HCT116 (cell line): ENCODE measurements at regions not wholly inside any gene's neighbourhood (a gene's known extent, or its start where the extent isn't known, plus 50 kb on each side); places are given as distances from the start of the nearest gene placed in this dataset.

Experiments
- ATAC-seq: fragments of 200-7000 bp; cut with Tn5 transposase; 2 replicates; pipeline ENCODE4 v1.9.1; 2020; ENCODE audit warnings: mild to moderate bottlenecking, moderate library complexity
- BruUV-seq: library from RNA; stranded (reverse); fragments of 400-500 nt; replicated peaks from 2 replicates; lab custom pipeline; 2021; lab: Mats Ljungman, UMichigan
- CTCF ChIA-PET: fragments of 300-600 bp; sonication (Branson Sonifier 250); formaldehyde crosslinking; loops from one replicate; lab custom pipeline; 2021; ENCODE audit warnings: antibody characterized with exemption; lab: Charles Lee
- POLR2A ChIA-PET: fragments of 300-600, 350-600 bp; sonication (Branson Sonifier 250); formaldehyde crosslinking; loops from one replicate; lab custom pipeline; 2021; ENCODE audit warnings: antibody characterized with exemption; lab: Charles Lee
- RAD21 ChIA-PET, 2 experiments: fragments of 300-600 bp; sonication (Branson Sonifier 250); formaldehyde crosslinking; loops; one replicate each; lab custom pipeline; 2023; ENCODE audit warnings: low total read pairs in 2 of 2; ENCODE audit not compliant: uncharacterized antibody in 2 of 2, unreplicated experiment in 2 of 2, low non-redundant PET in 1 of 2; lab: Charles Lee
- DNase-seq: peaks from one replicate; pipeline ENCODE4 v3.0.0-alpha.2; 2010; ENCODE audit warnings: low read depth, low spot score
- H2AFZ ChIP-seq: fragments of 200-600 bp; shearing (Covaris generic), sonication (generic); 2 replicates; pipeline ENCODE4 v1.6.1; 2017; ENCODE audit warnings: low read depth, mixed run types, mixed read lengths, antibody characterized with exemption, low read length; ENCODE audit not compliant: poor library complexity, severe bottlenecking
- H3K27ac ChIP-seq: 2 replicates; pipeline ENCODE4 v1.5.1; 2012; ENCODE audit warnings: low read depth, low read length
- H3K27me3 ChIP-seq: fragments of 200-600 bp; sonication (generic); 2 replicates; pipeline ENCODE4 v1.6.1; 2016; ENCODE audit warnings: mixed run types, low read length, mixed read lengths; ENCODE audit not compliant: insufficient read depth
- H3K36me3 ChIP-seq, 2 experiments: fragments of 200-500 bp in 1 of 2; fragments of 200-600 bp in 1 of 2; sonication (Bioruptor generic) in 1 of 2; sonication (generic) in 1 of 2; 2 replicates each; pipeline versions ENCODE4 v1.5.1 to v1.6.1; 2014 to 2016; ENCODE audit warnings: low read length in 2 of 2, inconsistent platforms in 1 of 2, mixed read lengths in 1 of 2, mixed run types in 1 of 2; ENCODE audit not compliant: insufficient read depth in 2 of 2, control insufficient read depth in 1 of 2
- H3K4me1 ChIP-seq, 2 experiments: fragments of 200-600 bp in 1 of 2; sonication (generic) in 1 of 2; 2 replicates each; pipeline versions ENCODE4 v1.5.1 to v1.6.1; 2012 to 2017; ENCODE audit warnings: low read length in 2 of 2, inconsistent platforms in 1 of 2, mild to moderate bottlenecking in 1 of 2, mixed read lengths in 1 of 2, mixed run types in 1 of 2, moderate library complexity in 1 of 2; ENCODE audit not compliant: insufficient read depth in 2 of 2, control insufficient read depth in 1 of 2
- H3K4me2 ChIP-seq: fragments of 200-600 bp; sonication (generic); 2 replicates; pipeline ENCODE4 v1.6.1; 2017; ENCODE audit warnings: mixed run types, low read length, mixed read lengths
- H3K4me3 ChIP-seq, 2 experiments: fragments of 200-600 bp in 1 of 2; sonication (generic) in 1 of 2; replicated peaks in 1 of 2; 2 replicates each; pipeline ENCODE4 v1.5.1; 2011 to 2016; ENCODE audit warnings: low read length in 2 of 2, control low read depth in 1 of 2, low read depth in 1 of 2, mild to moderate bottlenecking in 1 of 2, mixed read lengths in 1 of 2, mixed run types in 1 of 2
- H3K79me2 ChIP-seq: fragments of 200-600 bp; sonication (generic); 2 replicates; pipeline ENCODE4 v1.6.1; 2017; ENCODE audit warnings: mild to moderate bottlenecking, mixed run types, low read length, moderate library complexity, mixed read lengths; ENCODE audit not compliant: insufficient read depth
- H3K9ac ChIP-seq: fragments of 200-600 bp; sonication (generic); 2 replicates; pipeline ENCODE4 v1.6.1; 2016; ENCODE audit warnings: low read length, mixed read lengths
- H3K9me2 ChIP-seq: fragments of 200-600 bp; sonication (generic), shearing (Covaris generic); 2 replicates; pipeline ENCODE4 v1.6.1; 2017; ENCODE audit warnings: mixed run types, mild to moderate bottlenecking, moderate library complexity; ENCODE audit not compliant: insufficient read depth
- H3K9me3 ChIP-seq, 2 experiments: fragments of 200-500 bp in 1 of 2; fragments of 200-600 bp in 1 of 2; sonication (Bioruptor generic) in 1 of 2; sonication (generic) in 1 of 2; 2 replicates each; pipeline ENCODE4 v1.6.1; 2014 to 2017; ENCODE audit warnings: low read length in 2 of 2, mixed read lengths in 2 of 2, inconsistent platforms in 1 of 2, low read depth in 1 of 2, mild to moderate bottlenecking in 1 of 2, mixed run types in 1 of 2, moderate library complexity in 1 of 2; ENCODE audit not compliant: control insufficient read depth in 1 of 2, insufficient read depth in 1 of 2
- H4K20me1 ChIP-seq: fragments of 200-600 bp; sonication (generic), shearing (Covaris generic); 2 replicates; pipeline ENCODE4 v1.6.1; 2017; ENCODE audit warnings: mixed run types, mild to moderate bottlenecking, moderate library complexity; ENCODE audit not compliant: insufficient read depth
- CTCF ChIP-seq, 3 experiments: fragments of 200-600 bp in 1 of 3; sonication (generic) in 1 of 3; IDR thresholded peaks in 2 of 3; conservative IDR thresholded peaks in 1 of 3; 2 replicates each; pipeline ENCODE4 v1.5.1; 2012 to 2017; ENCODE audit warnings: low read depth in 2 of 3, low read length in 2 of 3, antibody characterized with exemption in 1 of 3, borderline replicate concordance in 1 of 3, control low read depth in 1 of 3, mild to moderate bottlenecking in 1 of 3, mixed read lengths in 1 of 3, mixed run types in 1 of 3, moderate library complexity in 1 of 3; ENCODE audit not compliant: insufficient read depth in 1 of 3
- EZH2 ChIP-seq: fragments of 200-600 bp; sonication (generic); IDR thresholded peaks from 2 replicates; pipeline ENCODE4 v1.6.1; 2017; ENCODE audit warnings: antibody characterized with exemption, mixed run types
- REST ChIP-seq: IDR thresholded peaks from 2 replicates; pipeline ENCODE4 v1.6.1; 2012; ENCODE audit warnings: low read depth
- YY1 ChIP-seq: IDR thresholded peaks from 2 replicates; pipeline ENCODE4 v1.6.1; 2011; ENCODE audit warnings: low read length, low read depth, moderate library complexity, mild to moderate bottlenecking; ENCODE audit not compliant: insufficient replicate concordance; ENCODE audit errors: extremely low read depth
- intact Hi-C: fragments of 100-400 bp; cut with micrococcal nuclease; formaldehyde crosslinking; loops from 2 replicates; pipeline ENCODE4 v1.10.0; 2022
- TF ChIP-seq, protein P1 (sequence below): IDR thresholded peaks from 2 replicates; pipeline ENCODE4 v1.6.1; 2011; ENCODE audit warnings: mild to moderate bottlenecking, low read length, moderate library complexity; ENCODE audit not compliant: insufficient replicate concordance; ENCODE audit errors: extremely low read depth
- TF ChIP-seq, protein P2 (sequence below): IDR thresholded peaks from 2 replicates; pipeline ENCODE4 v1.6.1; 2012
- TF ChIP-seq, protein P3 (sequence below): IDR thresholded peaks from 2 replicates; pipeline ENCODE4 v1.6.1; 2012

- no TSS peak for BruUV-seq
- CTCF ChIA-PET, result interaction anchor here (0.7 kb wide), 1 partner anchor 786 kb away, joined by 3 read pairs; no protein-coding TSS in a partner anchor
These were observed 148.5 kb upstream of the ALDH1B1 start for GRCh38 chr9:38243993-38244392.

More at GRCh38 chr9:38243993-38244392, 148.5 kb upstream of the ALDH1B1 start:
- Histone ChIP-seq H3K4me1 (no peaks in the 10 kb centered on the region), H3K36me3 (no peaks in the 10 kb centered on the region), H2AFZ (no peak overlapping the region), H3K9me2 (no peaks in the 10 kb centered on the region), H3K4me2 (no peak overlapping the region), H4K20me1 (no peaks in the 10 kb centered on the region), H3K27ac (no peak overlapping the region), H3K4me3 (no peak overlapping the region), H3K27me3 (no peaks in the 10 kb centered on the region), H3K79me2 (no peaks in the 10 kb centered on the region), H3K9ac (no peak overlapping the region), H3K9me3 (no peaks in the 10 kb centered on the region)
- ATAC-seq, result no peak
- ChIA-PET POLR2A (no interaction called here), RAD21 (no interaction called here)
- no peak for DNase-seq
- TF ChIP-seq, protein P1, sequence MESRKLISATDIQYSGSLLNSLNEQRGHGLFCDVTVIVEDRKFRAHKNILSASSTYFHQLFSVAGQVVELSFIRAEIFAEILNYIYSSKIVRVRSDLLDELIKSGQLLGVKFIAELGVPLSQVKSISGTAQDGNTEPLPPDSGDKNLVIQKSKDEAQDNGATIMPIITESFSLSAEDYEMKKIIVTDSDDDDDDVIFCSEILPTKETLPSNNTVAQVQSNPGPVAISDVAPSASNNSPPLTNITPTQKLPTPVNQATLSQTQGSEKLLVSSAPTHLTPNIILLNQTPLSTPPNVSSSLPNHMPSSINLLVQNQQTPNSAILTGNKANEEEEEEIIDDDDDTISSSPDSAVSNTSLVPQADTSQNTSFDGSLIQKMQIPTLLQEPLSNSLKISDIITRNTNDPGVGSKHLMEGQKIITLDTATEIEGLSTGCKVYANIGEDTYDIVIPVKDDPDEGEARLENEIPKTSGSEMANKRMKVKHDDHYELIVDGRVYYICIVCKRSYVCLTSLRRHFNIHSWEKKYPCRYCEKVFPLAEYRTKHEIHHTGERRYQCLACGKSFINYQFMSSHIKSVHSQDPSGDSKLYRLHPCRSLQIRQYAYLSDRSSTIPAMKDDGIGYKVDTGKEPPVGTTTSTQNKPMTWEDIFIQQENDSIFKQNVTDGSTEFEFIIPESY, result no peak
- TF ChIP-seq, protein P2, sequence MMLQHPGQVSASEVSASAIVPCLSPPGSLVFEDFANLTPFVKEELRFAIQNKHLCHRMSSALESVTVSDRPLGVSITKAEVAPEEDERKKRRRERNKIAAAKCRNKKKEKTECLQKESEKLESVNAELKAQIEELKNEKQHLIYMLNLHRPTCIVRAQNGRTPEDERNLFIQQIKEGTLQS, result no peak
- TF ChIP-seq CTCF (IDR thresholded peaks at IDR 0.05 in 2 of 3, conservative IDR thresholded peaks at IDR 0.05 in 1 of 3; ENCODE audit: borderline replicate concordance in 1 of 3, insufficient read depth in 1 of 3, low read depth in 2 of 3, low read length in 2 of 3) (no peak), EZH2 (no peak), REST (no peak), YY1 (no peak)
- TF ChIP-seq, protein P3, sequence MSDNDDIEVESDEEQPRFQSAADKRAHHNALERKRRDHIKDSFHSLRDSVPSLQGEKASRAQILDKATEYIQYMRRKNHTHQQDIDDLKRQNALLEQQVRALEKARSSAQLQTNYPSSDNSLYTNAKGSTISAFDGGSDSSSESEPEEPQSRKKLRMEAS, result no peak
- intact Hi-C loops, result no loop called here
